ENCODE measurements at regions not wholly inside any gene's neighbourhood (a gene's known extent, or its start where the extent isn't known, plus 50 kb on each side); places are given as distances from the start of the nearest gene placed in this dataset.

DNA sequence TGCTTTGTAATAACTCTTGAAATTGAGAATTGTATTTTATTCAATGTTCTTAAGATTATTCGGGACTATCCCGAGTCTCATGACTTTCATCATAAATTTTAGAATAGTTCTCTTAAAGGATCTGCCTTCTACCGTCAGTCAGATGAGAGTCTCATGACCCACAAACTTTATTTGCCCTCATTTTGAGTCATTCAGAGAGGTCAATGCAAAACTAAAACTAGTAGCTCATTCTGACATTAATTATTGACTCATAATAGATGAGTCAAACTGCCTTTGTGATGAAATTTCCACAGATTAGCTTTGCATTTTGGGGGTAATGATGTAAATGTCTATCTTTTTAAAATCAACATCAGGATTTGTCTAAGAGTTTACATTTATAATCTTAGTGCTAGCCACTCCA, 1527.3 kb downstream of the TECRL start:
- H3K27me3 Mint-ChIP-seq (ENCODE audit: insufficient read depth, unreplicated experiment) = no peaks in the 10 kb centered on the region
- TF ChIP-seq, protein P1, sequence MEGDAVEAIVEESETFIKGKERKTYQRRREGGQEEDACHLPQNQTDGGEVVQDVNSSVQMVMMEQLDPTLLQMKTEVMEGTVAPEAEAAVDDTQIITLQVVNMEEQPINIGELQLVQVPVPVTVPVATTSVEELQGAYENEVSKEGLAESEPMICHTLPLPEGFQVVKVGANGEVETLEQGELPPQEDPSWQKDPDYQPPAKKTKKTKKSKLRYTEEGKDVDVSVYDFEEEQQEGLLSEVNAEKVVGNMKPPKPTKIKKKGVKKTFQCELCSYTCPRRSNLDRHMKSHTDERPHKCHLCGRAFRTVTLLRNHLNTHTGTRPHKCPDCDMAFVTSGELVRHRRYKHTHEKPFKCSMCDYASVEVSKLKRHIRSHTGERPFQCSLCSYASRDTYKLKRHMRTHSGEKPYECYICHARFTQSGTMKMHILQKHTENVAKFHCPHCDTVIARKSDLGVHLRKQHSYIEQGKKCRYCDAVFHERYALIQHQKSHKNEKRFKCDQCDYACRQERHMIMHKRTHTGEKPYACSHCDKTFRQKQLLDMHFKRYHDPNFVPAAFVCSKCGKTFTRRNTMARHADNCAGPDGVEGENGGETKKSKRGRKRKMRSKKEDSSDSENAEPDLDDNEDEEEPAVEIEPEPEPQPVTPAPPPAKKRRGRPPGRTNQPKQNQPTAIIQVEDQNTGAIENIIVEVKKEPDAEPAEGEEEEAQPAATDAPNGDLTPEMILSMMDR (IDR thresholded peaks at IDR 0.05; ENCODE audit: unreplicated experiment) = no peak
- no peaks in the 10 kb centered on the region for H3K36me3 Mint-ChIP-seq (ENCODE audit: insufficient read depth, unreplicated experiment)
- peaks cover 16% of the 10 kb centered on the region for H3K4me1 Mint-ChIP-seq (ENCODE audit: insufficient read depth, unreplicated experiment)
- H3K4me3 Mint-ChIP-seq (ENCODE audit: unreplicated experiment) = no peak overlapping the region
- peak overlapping the region; percentile 33 for H3K27ac Mint-ChIP-seq (ENCODE audit: low read depth, unreplicated experiment)
- intact Hi-C loops (cut with micrococcal nuclease) = no loop called here
- ChIA-PET POLR2A (no interaction called here), CTCF (no interaction called here)
- H3K9me3 Mint-ChIP-seq (ENCODE audit: unreplicated experiment) = peaks cover 3% of the 10 kb centered on the region
- BruUV-seq (replicated peaks) = no TSS peak
- DNase-seq (ENCODE audit: unreplicated experiment) = peak; percentile 63

- Mint-ChIP-seq H3K36me3 (ENCODE audit: insufficient read depth, unreplicated experiment) (no peaks in the 10 kb centered on the region), H3K9me3 (ENCODE audit: unreplicated experiment) (peaks cover 7% of the 10 kb centered on the region), H3K4me3 (ENCODE audit: unreplicated experiment) (no peak overlapping the region), H3K27ac (ENCODE audit: low read depth, unreplicated experiment) (no peak overlapping the region), H3K27me3 (ENCODE audit: insufficient read depth, unreplicated experiment) (no peaks in the 10 kb centered on the region), H3K4me1 (ENCODE audit: insufficient read depth, unreplicated experiment) (peaks cover 16% of the 10 kb centered on the region)
- no TSS peak for BruUV-seq (replicated peaks)
- ChIA-PET POLR2A (no interaction called here), CTCF (no interaction called here)
- intact Hi-C loops (cut with micrococcal nuclease) = no loop called here
- TF ChIP-seq, protein P1 (IDR thresholded peaks at IDR 0.05; ENCODE audit: unreplicated experiment) = no peak
- DNase-seq (ENCODE audit: unreplicated experiment) = peak; percentile 29
These were observed 1528.0 kb downstream of the TECRL start for GRCh38 chr4:62881210-62881609.

GRCh38 chr4:62872856-62873255, 1536.4 kb downstream of the TECRL start:
- intact Hi-C loops (cut with micrococcal nuclease) = no loop called here
- TF ChIP-seq, protein P1 (IDR thresholded peaks at IDR 0.05; ENCODE audit: unreplicated experiment) = no peak
- no peak for DNase-seq (ENCODE audit: unreplicated experiment)
- Mint-ChIP-seq H3K9me3 (ENCODE audit: unreplicated experiment) (peaks cover 7% of the 10 kb centered on the region), H3K27me3 (ENCODE audit: insufficient read depth, unreplicated experiment) (no peaks in the 10 kb centered on the region), H3K36me3 (ENCODE audit: insufficient read depth, unreplicated experiment) (no peaks in the 10 kb centered on the region), H3K4me3 (ENCODE audit: unreplicated experiment) (no peak overlapping the region), H3K27ac (ENCODE audit: low read depth, unreplicated experiment) (no peak overlapping the region), H3K4me1 (ENCODE audit: insufficient read depth, unreplicated experiment) (peaks cover 7% of the 10 kb centered on the region)
- ChIA-PET POLR2A (no interaction called here), CTCF (interaction anchor here (0.7 to 0.9 kb wide), 2 partner anchors 45 to 691 kb away, joined by 3 to 4 read pairs; no protein-coding TSS in a partner anchor)
- BruUV-seq (replicated peaks) = no TSS peak

- TF ChIP-seq, protein P1 (IDR thresholded peaks at IDR 0.05; ENCODE audit: unreplicated experiment) = no peak
- Mint-ChIP-seq H3K9me3 (ENCODE audit: unreplicated experiment) (no peaks in the 10 kb centered on the region), H3K27me3 (ENCODE audit: insufficient read depth, unreplicated experiment) (no peaks in the 10 kb centered on the region), H3K36me3 (ENCODE audit: insufficient read depth, unreplicated experiment) (no peaks in the 10 kb centered on the region), H3K4me3 (ENCODE audit: unreplicated experiment) (no peak overlapping the region), H3K27ac (ENCODE audit: low read depth, unreplicated experiment) (peak overlapping the region; percentile 7), H3K4me1 (ENCODE audit: insufficient read depth, unreplicated experiment) (peaks cover 7% of the 10 kb centered on the region)
- intact Hi-C loops (cut with micrococcal nuclease) = no loop called here
- peak; percentile 46 for DNase-seq (ENCODE audit: unreplicated experiment)
- POLR2A ChIA-PET = no interaction called here
- CTCF ChIA-PET = no interaction called here
- BruUV-seq (replicated peaks) = no TSS peak
These were observed 1538.2 kb downstream of the TECRL start for GRCh38 chr4:62871078-62871477.

Data from MCF 10A (cell line).